Endothelial cell (in vitro differentiated cells): ENCODE measurements at regions not wholly inside any gene's neighbourhood (a gene's known extent, or its start where the extent isn't known, plus 50 kb on each side); places are given as distances from the start of the nearest gene placed in this dataset.

Source experiments
- DNase-seq: peaks from one replicate; pipeline ENCODE4 v3.0.0; 2021; ENCODE audit warnings: low spot score
- H3K27ac Mint-ChIP-seq: one replicate; pipeline ENCODE4 v1.8.0; 2021; ENCODE audit warnings: mixed read lengths, inconsistent platforms; ENCODE audit not compliant: unreplicated experiment
- H3K27me3 Mint-ChIP-seq: one replicate; pipeline ENCODE4 v1.8.0; 2021; ENCODE audit warnings: mild to moderate bottlenecking, moderate library complexity, mixed read lengths, inconsistent platforms; ENCODE audit not compliant: unreplicated experiment
- H3K36me3 Mint-ChIP-seq: one replicate; pipeline ENCODE4 v1.8.0; 2021; ENCODE audit warnings: mild to moderate bottlenecking, low read depth, mixed read lengths, inconsistent platforms; ENCODE audit not compliant: unreplicated experiment
- H3K4me1 Mint-ChIP-seq: one replicate; pipeline ENCODE4 v1.8.0; 2021; ENCODE audit warnings: mild to moderate bottlenecking, mixed read lengths, inconsistent platforms; ENCODE audit not compliant: unreplicated experiment
- H3K4me3 Mint-ChIP-seq: one replicate; pipeline ENCODE4 v1.8.0; 2021; ENCODE audit warnings: mild to moderate bottlenecking, mixed read lengths, inconsistent platforms; ENCODE audit not compliant: unreplicated experiment
- H3K9me3 Mint-ChIP-seq: one replicate; pipeline ENCODE4 v1.8.0; 2021; ENCODE audit warnings: mixed read lengths, inconsistent platforms; ENCODE audit not compliant: unreplicated experiment
- CTCF ChIP-seq: fragments of 200-600 bp; sonication (generic); IDR thresholded peaks from one replicate; pipeline ENCODE4 v1.5.0; 2021; ENCODE audit warnings: antibody characterized with exemption; ENCODE audit not compliant: unreplicated experiment

GRCh38 chr2:51620796-51621195 is 588.9 kb upstream of the NRXN1 start:
- no peak overlapping the region for H3K4me3 Mint-ChIP-seq
- H3K27ac Mint-ChIP-seq = no peak overlapping the region
- no peaks in the 10 kb centered on the region for H3K4me1 Mint-ChIP-seq
- peaks cover 8% of the 10 kb centered on the region for H3K36me3 Mint-ChIP-seq
- H3K9me3 Mint-ChIP-seq = no peaks in the 10 kb centered on the region
- no peak for DNase-seq
- no peak for TF ChIP-seq CTCF
- H3K27me3 Mint-ChIP-seq = no peaks in the 10 kb centered on the region

- H3K4me3 Mint-ChIP-seq = no peak overlapping the region
- TF ChIP-seq CTCF = no peak
- peaks cover 6% of the 10 kb centered on the region for H3K9me3 Mint-ChIP-seq
- no peak for DNase-seq
- no peak overlapping the region for H3K27ac Mint-ChIP-seq
- H3K36me3 Mint-ChIP-seq = peaks cover 10% of the 10 kb centered on the region
- H3K4me1 Mint-ChIP-seq = no peaks in the 10 kb centered on the region
- H3K27me3 Mint-ChIP-seq = peaks cover 2% of the 10 kb centered on the region
Measured at GRCh38 chr2:51619961-51620360, 588.0 kb upstream of the NRXN1 start.

GRCh38 chr2:51612387-51612786 is 580.5 kb upstream of the NRXN1 start:
- H3K4me1 Mint-ChIP-seq = no peaks in the 10 kb centered on the region
- peaks cover 20% of the 10 kb centered on the region for H3K9me3 Mint-ChIP-seq
- peaks cover 2% of the 10 kb centered on the region for H3K27me3 Mint-ChIP-seq
- no peak for TF ChIP-seq CTCF
- H3K36me3 Mint-ChIP-seq = peaks cover 17% of the 10 kb centered on the region
- H3K4me3 Mint-ChIP-seq = no peak overlapping the region
- H3K27ac Mint-ChIP-seq = no peak overlapping the region
- no peak for DNase-seq

- no peak for TF ChIP-seq CTCF
- H3K27me3 Mint-ChIP-seq = peaks cover 3% of the 10 kb centered on the region
- no peaks in the 10 kb centered on the region for H3K36me3 Mint-ChIP-seq
- H3K4me1 Mint-ChIP-seq = no peaks in the 10 kb centered on the region
- DNase-seq = no peak
- H3K27ac Mint-ChIP-seq = no peak overlapping the region
- H3K9me3 Mint-ChIP-seq = no peaks in the 10 kb centered on the region
- H3K4me3 Mint-ChIP-seq = no peak overlapping the region
Measured at GRCh38 chr2:51601706-51602105, 569.8 kb upstream of the NRXN1 start.

- Mint-ChIP-seq H3K9me3 (no peaks in the 10 kb centered on the region), H3K4me3 (no peak overlapping the region), H3K27ac (no peak overlapping the region), H3K36me3 (no peaks in the 10 kb centered on the region), H3K4me1 (no peaks in the 10 kb centered on the region), H3K27me3 (peaks cover 2% of the 10 kb centered on the region)
- TF ChIP-seq CTCF = no peak
- no peak for DNase-seq
Measured at GRCh38 chr2:51597086-51597485, 565.2 kb upstream of the NRXN1 start.
